Hematopoietic multipotent progenitor cell treated with erythropoietin and hydrocortisone succinate and interleukin-3 and kit ligand, for 4 days (in vitro differentiated cells): ENCODE measurements at regions not wholly inside any gene's neighbourhood (a gene's known extent, or its start where the extent isn't known, plus 50 kb on each side); places are given as distances from the start of the nearest gene placed in this dataset.

Experiments used
- DNase-seq: peaks from one replicate; pipeline ENCODE4 v3.0.0-alpha.2; 2015

GRCh38 chr13:106744516-106744915, 176.6 kb upstream of the ARGLU1 start:
- no peak for DNase-seq

- no peak for DNase-seq
Measured at GRCh38 chr13:106738186-106738678, 170.3 kb upstream of the ARGLU1 start.

- DNase-seq = no peak
Measured at GRCh38 chr13:106736941-106737340, 169.0 kb upstream of the ARGLU1 start.

GRCh38 chr13:106734198-106734597, 166.3 kb upstream of the ARGLU1 start:
- no peak for DNase-seq

- no peak for DNase-seq
Measured at GRCh38 chr13:106723036-106723435, 155.1 kb upstream of the ARGLU1 start.

GRCh38 chr13:106722620-106723019, 154.7 kb upstream of the ARGLU1 start:
- no peak for DNase-seq

GRCh38 chr13:106721599-106721998, 153.7 kb upstream of the ARGLU1 start:
- DNase-seq = no peak

GRCh38 chr13:106714271-106714982, 146.5 kb upstream of the ARGLU1 start:
- no peak for DNase-seq

- DNase-seq = no peak
Measured at GRCh38 chr13:106712381-106712780, 144.4 kb upstream of the ARGLU1 start.

GRCh38 chr13:106710266-106710665, 142.3 kb upstream of the ARGLU1 start:
- no peak for DNase-seq

GRCh38 chr13:106709522-106709921, 141.6 kb upstream of the ARGLU1 start:
- no peak for DNase-seq

GRCh38 chr13:106702505-106702904, 134.6 kb upstream of the ARGLU1 start:
- no peak for DNase-seq

GRCh38 chr13:106701771-106702341, 133.9 kb upstream of the ARGLU1 start:
- no peak for DNase-seq

- no peak for DNase-seq
Measured at GRCh38 chr13:106700439-106700838, 132.5 kb upstream of the ARGLU1 start.

- no peak for DNase-seq
Measured at GRCh38 chr13:106700007-106700406, 132.1 kb upstream of the ARGLU1 start.

- no peak for DNase-seq
Measured at GRCh38 chr13:106699311-106699710, 131.4 kb upstream of the ARGLU1 start.

- DNase-seq = no peak
Measured at GRCh38 chr13:106696719-106697118, 128.8 kb upstream of the ARGLU1 start.

- no peak for DNase-seq
Measured at GRCh38 chr13:106696140-106696539, 128.2 kb upstream of the ARGLU1 start.

GRCh38 chr13:106695139-106695538, 127.2 kb upstream of the ARGLU1 start:
- no peak for DNase-seq

GRCh38 chr13:106691861-106692260, 123.9 kb upstream of the ARGLU1 start:
- DNase-seq = no peak

- DNase-seq = no peak
Measured at GRCh38 chr13:106691341-106691740, 123.4 kb upstream of the ARGLU1 start.

GRCh38 chr13:106690779-106691178, 122.8 kb upstream of the ARGLU1 start:
- DNase-seq = no peak

GRCh38 chr13:106689906-106690305, 122.0 kb upstream of the ARGLU1 start:
- DNase-seq = no peak

GRCh38 chr13:106688940-106689339, 121.0 kb upstream of the ARGLU1 start:
- DNase-seq = no peak

GRCh38 chr13:106686163-106686562, 118.2 kb upstream of the ARGLU1 start:
- no peak for DNase-seq
